ENCODE measurements at regions not wholly inside any gene's neighbourhood (a gene's known extent, or its start where the extent isn't known, plus 50 kb on each side); places are given as distances from the start of the nearest gene placed in this dataset.
A peak's percentile ranks its signal among the peaks of the same experiment; 100 is the strongest.

DNA sequence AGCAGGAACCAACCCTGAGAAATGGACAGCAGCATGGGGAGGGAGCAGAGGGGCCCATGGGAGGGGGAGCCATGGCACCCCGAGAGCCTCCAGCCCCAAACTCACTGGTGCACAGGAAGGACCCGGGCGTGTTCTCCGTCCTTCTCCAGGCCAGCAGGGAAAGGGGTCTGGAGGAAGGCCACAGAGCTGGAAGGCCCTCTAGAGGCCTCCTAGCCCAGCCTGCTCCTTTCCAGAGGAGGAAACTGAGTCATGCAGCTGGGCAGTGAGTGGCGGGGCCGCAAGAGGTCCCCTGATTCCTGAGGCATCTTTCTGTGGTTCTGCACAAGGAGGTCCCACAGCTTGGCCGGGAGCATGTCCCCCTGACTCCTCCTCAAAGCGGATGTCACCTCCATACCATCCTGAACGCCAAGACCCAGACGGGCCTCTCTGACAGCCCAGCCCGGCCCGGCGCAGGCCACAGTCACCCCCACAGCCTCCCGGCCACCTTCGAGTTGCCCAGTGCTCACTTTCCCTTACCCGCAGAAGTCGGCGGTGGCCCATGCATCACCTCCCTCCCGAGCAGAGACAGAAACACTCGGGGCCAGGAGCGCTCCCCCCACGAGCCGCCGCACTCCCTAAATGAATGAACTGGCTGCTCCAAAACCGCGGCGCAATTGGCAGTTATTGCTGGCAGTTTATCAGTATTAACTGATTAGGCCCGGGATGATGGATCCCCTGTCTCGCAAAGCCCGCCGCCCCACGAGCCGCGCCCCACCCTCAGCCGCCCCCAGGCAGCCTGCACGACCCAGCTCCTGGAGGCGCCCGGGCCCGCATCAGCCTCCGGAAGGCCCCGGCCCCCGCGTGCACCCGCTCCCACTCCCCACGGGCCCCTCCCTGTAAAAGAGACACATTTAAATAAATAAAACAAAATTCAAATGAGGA lies 272.5 kb downstream of the BUD13 start:
- TF ChIP-seq, protein P1, sequence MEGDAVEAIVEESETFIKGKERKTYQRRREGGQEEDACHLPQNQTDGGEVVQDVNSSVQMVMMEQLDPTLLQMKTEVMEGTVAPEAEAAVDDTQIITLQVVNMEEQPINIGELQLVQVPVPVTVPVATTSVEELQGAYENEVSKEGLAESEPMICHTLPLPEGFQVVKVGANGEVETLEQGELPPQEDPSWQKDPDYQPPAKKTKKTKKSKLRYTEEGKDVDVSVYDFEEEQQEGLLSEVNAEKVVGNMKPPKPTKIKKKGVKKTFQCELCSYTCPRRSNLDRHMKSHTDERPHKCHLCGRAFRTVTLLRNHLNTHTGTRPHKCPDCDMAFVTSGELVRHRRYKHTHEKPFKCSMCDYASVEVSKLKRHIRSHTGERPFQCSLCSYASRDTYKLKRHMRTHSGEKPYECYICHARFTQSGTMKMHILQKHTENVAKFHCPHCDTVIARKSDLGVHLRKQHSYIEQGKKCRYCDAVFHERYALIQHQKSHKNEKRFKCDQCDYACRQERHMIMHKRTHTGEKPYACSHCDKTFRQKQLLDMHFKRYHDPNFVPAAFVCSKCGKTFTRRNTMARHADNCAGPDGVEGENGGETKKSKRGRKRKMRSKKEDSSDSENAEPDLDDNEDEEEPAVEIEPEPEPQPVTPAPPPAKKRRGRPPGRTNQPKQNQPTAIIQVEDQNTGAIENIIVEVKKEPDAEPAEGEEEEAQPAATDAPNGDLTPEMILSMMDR (IDR thresholded peaks at IDR 0.05) = no peak
- Mint-ChIP-seq H3K4me3 (peak overlapping the region; percentile 72), H3K4me1 (peaks cover 54% of the 10 kb centered on the region), H3K27ac (no peak overlapping the region), H3K27me3 (ENCODE audit: low read depth, poor library complexity) (peaks cover 36% of the 10 kb centered on the region), H3K9me3 (no peaks in the 10 kb centered on the region), H3K36me3 (ENCODE audit: low read depth) (no peaks in the 10 kb centered on the region)
- DNase-seq = peak; percentile 49

DNA sequence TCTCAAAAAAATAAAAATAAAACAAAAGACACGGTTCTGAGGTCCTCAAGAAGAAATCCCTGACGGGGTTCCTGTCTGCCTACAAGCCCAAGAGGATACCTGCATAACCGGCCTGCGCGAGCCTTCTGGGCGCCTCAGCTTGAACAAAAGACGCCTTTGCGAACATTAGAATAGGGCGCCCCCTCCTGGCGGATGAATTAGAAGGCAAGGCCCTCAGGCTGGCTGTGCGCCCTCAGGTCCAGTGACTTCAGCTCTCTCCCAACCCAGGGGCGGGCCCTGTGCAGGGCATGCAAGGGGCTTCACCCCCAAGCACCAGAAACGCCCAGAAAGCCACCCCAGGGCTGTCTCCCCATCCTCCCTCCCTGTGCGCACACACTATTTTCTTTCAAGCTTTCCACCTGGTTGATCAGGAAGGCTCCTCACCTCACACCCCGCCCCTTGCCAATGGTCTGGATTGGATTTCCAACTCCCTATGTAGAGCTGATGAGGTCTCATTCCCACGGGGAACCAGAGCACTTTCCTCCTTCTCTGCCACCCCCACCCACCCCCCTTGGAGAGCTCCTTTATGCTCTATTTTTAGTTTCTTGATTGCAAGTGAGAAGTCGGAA lies 273.3 kb downstream of the BUD13 start:
- peaks cover 46% of the 10 kb centered on the region for H3K4me1 Mint-ChIP-seq
- no peaks in the 10 kb centered on the region for H3K9me3 Mint-ChIP-seq
- peak; percentile 93 for DNase-seq
- no peaks in the 10 kb centered on the region for H3K36me3 Mint-ChIP-seq (ENCODE audit: low read depth)
- H3K4me3 Mint-ChIP-seq = peak overlapping the region; percentile 66
- no peak overlapping the region for H3K27ac Mint-ChIP-seq
- peaks cover 36% of the 10 kb centered on the region for H3K27me3 Mint-ChIP-seq (ENCODE audit: low read depth, poor library complexity)
- TF ChIP-seq, protein P1 (IDR thresholded peaks at IDR 0.05) = peak; percentile 86

DNA sequence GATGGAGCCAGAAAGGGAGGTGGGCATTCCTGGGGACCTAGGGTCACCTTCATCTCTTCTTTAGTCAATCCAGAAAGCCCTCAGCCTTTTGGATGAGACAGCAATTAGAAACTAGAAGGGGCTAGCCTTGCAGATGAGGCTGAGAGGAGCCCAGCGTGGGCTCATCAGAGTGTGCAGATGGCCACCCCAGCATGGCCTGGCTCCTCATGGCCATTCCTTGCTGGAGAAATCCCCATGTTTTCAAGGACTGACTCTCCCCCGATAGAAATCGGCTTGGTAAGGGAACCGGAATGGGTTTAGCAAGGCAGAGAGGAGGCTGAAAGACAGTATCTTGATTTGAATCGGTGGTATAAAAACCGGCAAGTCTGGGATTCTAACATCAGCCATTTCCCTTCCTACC lies 274.6 kb downstream of the BUD13 start:
- no peaks in the 10 kb centered on the region for H3K36me3 Mint-ChIP-seq (ENCODE audit: low read depth)
- H3K4me1 Mint-ChIP-seq = peaks cover 43% of the 10 kb centered on the region
- H3K9me3 Mint-ChIP-seq = no peaks in the 10 kb centered on the region
- H3K27ac Mint-ChIP-seq = no peak overlapping the region
- TF ChIP-seq, protein P1 (IDR thresholded peaks at IDR 0.05) = no peak
- DNase-seq = no peak
- H3K27me3 Mint-ChIP-seq (ENCODE audit: low read depth, poor library complexity) = peaks cover 33% of the 10 kb centered on the region
- no peak overlapping the region for H3K4me3 Mint-ChIP-seq

DNA sequence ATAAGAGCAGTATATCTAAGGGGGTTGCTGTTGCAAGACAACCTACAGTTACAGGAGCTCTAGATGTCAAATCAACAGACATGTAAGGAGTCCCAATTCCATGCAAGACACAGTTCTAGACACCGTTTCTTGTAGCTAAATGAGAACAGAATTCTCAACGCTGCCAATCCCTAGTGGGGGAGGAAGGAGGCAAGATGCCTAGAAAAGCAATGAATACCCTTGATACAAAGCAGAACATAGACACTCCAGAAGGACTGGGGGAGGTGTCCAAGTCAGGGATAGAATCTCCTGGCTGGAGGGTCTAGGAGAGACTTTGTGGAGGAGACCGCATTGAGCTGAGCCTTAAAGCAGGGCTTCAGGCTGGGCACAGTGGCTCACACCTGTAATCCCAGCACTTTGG lies 280.2 kb downstream of the BUD13 start:
- H3K4me3 Mint-ChIP-seq = no peak overlapping the region
- no peak for DNase-seq
- TF ChIP-seq, protein P1 (IDR thresholded peaks at IDR 0.05) = no peak
- H3K27me3 Mint-ChIP-seq (ENCODE audit: low read depth, poor library complexity) = peaks cover 19% of the 10 kb centered on the region
- H3K27ac Mint-ChIP-seq = no peak overlapping the region
- no peaks in the 10 kb centered on the region for H3K9me3 Mint-ChIP-seq
- no peaks in the 10 kb centered on the region for H3K36me3 Mint-ChIP-seq (ENCODE audit: low read depth)
- peaks cover 19% of the 10 kb centered on the region for H3K4me1 Mint-ChIP-seq

DNA sequence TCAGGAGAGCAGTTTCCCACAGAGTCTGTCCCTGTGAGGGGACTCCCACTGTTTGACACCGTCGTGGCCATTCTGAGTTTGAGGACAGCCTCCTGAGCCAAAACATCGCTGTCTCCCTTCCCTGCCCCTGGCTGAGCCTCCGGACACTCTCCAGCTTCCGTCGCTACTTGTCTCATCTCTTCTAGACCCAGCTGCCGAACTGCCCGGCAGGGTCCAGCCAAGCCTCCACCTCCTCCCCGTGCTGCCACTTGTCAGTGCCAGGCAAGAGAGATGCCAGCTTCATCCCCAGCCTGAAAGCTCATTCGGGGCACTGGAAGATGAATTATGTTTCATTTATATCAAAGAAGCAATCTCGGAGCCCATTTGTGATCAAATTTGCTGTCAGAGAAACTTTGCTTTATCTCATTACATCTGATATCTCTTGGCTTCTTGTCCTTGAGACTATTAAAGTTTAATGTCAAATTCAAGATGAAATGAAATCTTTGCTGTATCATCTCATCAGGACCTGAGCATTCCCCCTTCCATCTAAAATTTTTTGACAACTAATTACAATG lies 283.9 kb downstream of the BUD13 start:
- TF ChIP-seq, protein P1 (IDR thresholded peaks at IDR 0.05) = no peak
- Mint-ChIP-seq H3K4me3 (no peak overlapping the region), H3K9me3 (no peaks in the 10 kb centered on the region), H3K36me3 (ENCODE audit: low read depth) (no peaks in the 10 kb centered on the region), H3K27ac (no peak overlapping the region), H3K4me1 (peaks cover 17% of the 10 kb centered on the region), H3K27me3 (ENCODE audit: low read depth, poor library complexity) (peaks cover 25% of the 10 kb centered on the region)
- DNase-seq = no peak

Measured in nephron progenitor cell (in vitro differentiated cells).